ENCODE measurements at regions not wholly inside any gene's neighbourhood (a gene's known extent, or its start where the extent isn't known, plus 50 kb on each side); places are given as distances from the start of the nearest gene placed in this dataset.
"Not testable (repeated sequence)": the region's sequence is repeated elsewhere in the genome, so short reads cannot be mapped to it uniquely, and the experiment has no call there.

DNA sequence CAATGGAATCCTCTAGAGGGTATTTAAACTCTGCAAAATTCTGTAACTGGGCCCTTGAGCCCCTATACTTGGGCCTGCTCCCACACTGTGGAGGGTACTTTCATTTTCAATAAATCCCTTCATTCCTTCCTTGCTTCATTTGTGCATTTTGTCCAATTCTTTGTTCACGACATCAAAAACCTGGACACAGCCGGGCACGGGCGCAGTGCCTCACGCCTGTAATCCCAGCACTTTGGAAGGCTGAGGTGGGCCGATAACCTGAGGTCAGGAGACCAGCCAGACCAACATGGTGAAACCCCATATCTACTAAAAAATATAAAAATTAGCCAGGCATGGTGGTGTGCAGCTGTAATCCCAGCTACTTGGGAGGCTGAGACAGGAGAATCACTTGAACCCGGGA, 714.9 kb upstream of the NOVA1 start:
- TF ChIP-seq, protein P1, sequence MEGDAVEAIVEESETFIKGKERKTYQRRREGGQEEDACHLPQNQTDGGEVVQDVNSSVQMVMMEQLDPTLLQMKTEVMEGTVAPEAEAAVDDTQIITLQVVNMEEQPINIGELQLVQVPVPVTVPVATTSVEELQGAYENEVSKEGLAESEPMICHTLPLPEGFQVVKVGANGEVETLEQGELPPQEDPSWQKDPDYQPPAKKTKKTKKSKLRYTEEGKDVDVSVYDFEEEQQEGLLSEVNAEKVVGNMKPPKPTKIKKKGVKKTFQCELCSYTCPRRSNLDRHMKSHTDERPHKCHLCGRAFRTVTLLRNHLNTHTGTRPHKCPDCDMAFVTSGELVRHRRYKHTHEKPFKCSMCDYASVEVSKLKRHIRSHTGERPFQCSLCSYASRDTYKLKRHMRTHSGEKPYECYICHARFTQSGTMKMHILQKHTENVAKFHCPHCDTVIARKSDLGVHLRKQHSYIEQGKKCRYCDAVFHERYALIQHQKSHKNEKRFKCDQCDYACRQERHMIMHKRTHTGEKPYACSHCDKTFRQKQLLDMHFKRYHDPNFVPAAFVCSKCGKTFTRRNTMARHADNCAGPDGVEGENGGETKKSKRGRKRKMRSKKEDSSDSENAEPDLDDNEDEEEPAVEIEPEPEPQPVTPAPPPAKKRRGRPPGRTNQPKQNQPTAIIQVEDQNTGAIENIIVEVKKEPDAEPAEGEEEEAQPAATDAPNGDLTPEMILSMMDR (IDR thresholded peaks at IDR 0.05) = not testable (repeated sequence)
- TF ChIP-seq POLR2AphosphoS5 (IDR thresholded peaks at IDR 0.05; ENCODE audit: low read depth, low read length) = not testable (repeated sequence)
